CD4-positive, alpha-beta T cell treated with Interleukin-15 for 1 hour (primary cell): ENCODE measurements at regions not wholly inside any gene's neighbourhood (a gene's known extent, or its start where the extent isn't known, plus 50 kb on each side); places are given as distances from the start of the nearest gene placed in this dataset.
"Not testable (repeated sequence)": the region's sequence is repeated elsewhere in the genome, so short reads cannot be mapped to it uniquely, and the experiment has no call there.

Experiments
- DNase-seq: peaks from one replicate; pipeline ENCODE4 v3.0.0-alpha.2; 2020

DNA sequence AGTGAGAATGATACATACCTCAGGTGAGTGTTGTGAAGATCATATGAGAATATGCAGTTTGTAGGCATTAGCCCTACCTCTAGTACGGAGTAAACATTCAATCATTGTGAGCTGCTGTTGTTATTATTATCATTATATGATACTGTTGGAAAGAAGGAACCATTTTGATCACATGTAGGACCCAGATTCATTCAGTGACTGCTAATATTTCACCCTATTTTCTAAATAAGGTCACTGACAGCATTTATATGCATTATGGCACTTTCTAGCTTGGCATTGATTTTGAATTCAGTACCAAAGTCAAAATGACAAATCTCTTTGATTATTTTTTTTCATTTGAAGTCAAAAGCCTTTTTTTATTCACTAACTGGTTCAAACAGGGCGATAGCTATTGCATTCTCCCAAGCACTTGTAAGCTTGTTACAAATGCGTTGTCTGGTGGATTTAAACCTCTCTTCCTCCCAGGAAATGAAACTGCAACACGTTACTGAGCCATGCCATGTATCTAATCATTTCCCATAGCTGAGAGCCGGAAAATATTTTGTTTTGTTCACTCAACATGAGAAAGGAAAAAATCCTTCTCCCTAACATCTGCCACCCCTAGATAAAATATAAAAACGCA lies 320.8 kb upstream of the SGCD start:
- no peak for DNase-seq

DNA sequence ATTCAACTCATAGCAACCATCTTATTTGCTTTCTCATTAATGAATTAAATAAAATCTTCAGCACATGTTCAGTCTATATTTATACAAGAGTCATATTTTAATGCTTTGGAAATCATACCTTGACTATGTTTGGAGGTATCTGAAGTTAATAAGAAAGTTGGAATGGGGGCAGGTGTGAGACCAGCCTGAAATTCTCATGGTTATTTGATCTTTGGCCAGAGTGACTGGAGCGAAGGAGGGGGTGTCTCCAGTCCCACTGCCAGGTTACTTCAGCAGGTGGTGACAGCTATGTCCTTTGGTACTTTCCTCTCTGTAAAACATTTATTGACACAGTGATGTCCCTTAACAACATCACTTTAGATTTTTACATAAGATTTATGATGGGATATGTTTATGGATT lies 318.1 kb upstream of the SGCD start:
- DNase-seq: no peak

DNA sequence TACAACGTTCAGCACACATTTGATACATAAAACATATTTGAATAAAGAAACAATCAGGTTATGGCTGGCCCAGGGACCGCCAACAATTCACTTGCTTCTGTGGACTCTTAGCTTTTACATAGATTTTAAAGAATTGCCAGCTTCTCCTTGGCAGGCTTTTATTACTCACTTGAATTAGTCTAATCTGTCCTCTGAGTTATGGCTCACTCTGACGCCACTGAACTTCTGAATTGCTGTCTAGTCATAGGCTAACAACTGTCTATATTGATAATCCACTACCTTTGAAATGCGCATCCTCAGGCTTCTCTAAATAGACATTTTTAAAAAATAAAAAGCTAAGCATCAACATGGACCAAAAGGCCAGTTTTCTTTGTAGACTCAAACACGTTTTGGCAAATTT lies 317.4 kb upstream of the SGCD start:
- no peak for DNase-seq

DNA sequence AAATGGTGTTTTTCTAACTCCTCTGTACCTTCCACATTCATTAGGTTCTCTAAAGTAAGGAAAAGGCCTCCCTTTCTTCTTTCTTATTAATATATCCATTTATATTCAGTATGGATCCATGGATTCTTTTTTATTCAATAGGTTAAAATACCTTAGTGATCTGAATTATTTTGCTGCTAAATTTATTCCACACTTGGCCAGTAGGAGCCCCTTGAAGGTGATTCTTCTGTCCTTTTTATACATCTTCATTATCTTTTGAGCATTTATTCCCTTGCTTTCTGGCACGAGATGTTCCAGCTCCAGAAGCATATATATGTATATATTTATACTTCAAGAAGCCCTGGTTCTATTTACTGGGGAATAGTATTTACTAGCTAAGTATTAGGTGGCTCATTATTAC lies 311.8 kb upstream of the SGCD start:
- no peak for DNase-seq

DNA sequence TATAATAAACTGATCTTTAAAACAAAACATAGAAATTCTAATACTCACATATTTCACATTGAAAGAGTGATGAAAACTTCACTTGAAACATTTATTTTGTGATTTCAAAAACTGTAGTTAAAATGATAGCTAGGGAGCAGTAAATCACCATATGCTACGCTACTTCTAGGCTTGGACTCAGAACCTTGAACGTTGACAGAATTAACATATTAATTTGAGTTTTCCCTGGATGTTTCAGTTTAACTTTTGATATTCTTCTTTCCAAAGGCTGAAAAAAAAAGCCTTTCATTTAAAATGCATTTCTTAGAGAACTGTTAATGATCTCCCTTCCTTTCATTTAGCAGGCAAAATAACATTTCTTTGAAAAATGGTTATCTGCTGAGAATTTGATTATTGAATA lies 307.8 kb upstream of the SGCD start:
- DNase-seq: no peak

DNA sequence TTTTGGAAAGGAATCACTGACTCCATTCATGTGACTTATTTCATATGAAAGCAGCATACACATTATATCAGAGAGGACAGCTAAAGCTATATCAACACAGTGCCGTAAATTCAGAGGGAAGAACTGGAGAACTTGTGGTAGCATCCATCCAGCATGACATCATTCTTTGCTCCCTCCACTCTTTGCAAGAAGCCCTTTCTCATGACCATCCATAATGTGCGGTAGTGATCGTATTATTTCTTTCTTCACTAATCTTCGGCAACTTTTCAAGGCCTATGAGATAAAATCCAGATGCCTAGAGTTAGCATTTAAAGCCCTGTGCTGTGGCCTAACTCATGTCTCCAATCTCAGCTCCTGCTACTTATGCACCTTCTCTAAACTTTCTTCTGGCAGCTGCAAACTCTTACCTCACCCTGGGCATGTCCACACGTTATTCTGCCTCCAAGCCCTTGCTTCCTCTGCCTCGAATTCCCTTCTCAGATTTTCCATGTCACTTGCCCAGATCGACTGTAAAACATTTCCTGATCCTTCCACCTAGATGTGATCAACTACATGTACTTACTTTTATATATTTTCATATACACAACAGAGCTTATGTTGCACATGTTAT lies 307.3 kb upstream of the SGCD start:
- DNase-seq: no peak

DNA sequence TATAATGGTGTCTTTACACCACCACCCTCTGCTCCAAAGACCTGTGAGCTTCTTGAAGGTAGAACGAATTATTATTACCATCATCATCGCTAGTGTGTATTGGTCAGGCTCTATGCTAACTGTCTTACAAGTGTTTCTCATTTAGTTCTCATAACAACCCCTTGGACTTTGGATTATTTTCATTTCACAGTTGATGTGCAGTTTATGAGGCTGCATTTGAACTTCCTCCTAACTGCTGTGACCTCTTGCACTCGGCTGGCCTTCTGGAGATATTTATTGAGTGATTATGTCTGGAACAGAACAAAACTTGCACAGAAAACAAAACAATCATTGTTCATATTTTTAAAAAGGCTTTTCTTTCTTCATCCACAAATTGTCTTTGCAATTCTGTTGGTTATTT lies 306.3 kb upstream of the SGCD start:
- DNase-seq: no peak

DNA sequence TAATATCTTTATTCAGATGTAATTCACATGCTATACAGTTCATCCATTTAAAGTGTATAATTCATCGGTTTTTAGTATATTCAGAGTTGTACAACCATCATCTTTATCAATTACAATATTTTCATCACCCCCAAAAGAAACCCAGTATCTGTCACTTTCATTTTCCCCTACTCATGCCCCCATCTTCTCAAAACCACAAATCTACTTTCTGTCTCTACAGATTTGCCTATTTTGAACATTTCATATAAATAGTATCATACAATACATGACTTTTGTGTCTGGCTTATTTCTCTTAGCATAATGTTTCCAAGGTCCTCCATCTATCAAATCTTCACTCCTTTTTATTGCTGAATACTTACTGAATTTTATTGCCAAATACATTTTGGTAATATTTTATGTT lies 305.1 kb upstream of the SGCD start:
- DNase-seq: no peak

DNA sequence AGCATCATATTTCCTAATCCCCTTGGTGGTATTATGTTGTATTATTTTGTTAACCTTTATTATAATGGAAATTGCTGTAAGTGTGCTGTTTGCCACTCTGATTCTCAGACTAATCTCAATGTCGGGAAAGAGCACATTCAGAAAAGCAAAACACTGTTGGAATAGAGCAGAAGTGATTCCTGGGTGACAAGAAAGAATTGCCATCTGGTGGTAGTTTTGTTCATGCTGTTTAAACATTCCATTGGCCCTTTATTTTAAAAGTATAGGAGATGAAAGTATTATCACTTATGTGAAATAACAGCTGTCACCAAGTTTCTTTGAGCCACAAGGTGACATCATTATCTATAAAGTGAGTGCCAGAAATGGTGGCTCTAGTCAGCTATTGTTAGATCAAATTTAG lies 301.3 kb upstream of the SGCD start:
- DNase-seq: no peak

DNA sequence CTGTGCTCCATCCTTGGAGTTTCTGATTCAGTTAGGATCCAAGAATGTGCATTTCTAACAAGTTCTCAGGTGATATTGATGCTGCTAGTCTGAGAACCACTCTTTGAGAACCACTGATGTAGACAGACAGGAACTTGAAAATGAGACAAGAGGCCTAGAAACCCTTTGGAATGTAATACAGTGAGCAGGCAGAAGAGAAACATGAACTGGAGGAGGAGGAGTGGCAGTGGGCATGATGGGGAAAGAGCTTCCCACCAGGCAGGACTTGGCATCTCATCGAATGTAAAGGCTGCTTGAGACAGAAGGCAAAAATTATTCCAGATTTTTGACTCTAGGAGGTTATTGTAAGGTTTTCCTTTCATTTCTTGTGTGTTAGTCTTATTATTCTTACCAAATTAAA lies 295.8 kb upstream of the SGCD start:
- no peak for DNase-seq

DNA sequence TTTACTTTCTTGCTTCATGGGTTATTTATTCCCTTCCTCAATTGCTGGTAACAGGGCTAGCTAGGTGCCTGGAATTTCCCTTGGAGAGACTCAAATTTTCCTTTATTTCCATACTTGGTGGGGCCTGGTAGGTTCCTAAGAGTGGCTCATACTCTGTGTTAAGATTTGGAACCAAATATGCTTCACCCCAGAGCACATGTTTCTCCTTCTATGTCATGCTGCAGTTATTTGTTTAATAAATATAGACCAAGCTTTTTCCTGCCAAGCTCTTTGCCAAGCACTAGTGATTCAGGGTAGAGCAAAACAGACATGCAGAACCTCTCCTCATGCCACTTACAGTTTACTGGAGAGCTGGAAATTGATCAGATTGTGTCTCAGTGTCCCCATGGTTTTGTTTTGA lies 290.3 kb upstream of the SGCD start:
- DNase-seq: no peak

DNA sequence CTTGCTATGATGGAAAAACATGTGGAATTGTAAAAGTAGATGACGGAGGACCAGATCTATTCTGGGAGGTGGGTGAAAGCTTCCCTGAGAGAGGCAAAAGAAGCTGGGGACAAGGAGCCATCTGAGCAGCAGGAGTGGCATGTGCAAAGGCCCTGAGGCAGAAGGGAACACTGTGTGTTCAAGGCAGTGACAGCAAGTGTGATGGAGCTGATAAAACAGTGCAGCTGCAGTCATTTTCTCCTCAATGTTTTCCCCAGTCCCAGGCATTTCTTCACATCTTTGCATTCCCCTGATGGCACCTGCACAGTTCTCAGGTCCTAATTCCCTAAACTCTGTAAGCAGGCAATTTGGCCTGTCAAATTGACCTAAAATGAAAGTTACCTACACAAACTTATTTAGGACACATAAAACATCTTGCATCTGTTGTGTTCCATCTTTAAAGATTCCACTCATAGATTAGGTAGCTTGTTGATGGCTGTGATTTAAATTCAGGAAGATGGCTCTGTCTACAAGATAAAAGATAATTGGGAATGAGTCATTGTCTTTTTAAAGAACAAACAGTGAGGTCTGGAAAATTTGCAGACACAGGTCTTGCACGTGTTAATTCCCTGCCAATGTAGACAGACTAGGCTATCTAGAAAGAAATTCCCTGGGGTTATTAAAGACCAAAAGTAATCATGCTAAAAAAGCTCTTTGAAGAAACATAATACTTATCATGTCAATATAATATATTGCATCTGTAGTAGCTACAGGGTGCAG lies 289.6 kb upstream of the SGCD start:
- DNase-seq: no peak

DNA sequence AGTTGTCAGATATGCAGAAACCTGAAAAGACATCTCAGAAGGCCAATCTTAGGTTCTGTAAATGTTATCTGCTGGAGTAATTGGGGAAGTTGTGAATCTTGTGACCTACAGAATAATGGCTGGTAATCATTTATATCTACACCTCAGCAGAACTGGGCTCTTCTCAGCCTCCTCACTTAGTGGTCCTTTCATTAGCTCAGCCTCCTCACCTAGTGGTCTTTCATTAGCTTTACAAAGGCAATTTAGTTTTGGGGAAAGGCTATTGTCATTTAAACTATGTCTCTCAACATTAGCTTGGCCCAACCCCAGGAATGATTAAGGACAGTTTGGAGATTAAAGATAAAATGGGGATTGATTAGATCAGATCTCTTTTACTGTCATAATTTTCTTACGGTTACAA lies 284.2 kb upstream of the SGCD start:
- DNase-seq: no peak

DNA sequence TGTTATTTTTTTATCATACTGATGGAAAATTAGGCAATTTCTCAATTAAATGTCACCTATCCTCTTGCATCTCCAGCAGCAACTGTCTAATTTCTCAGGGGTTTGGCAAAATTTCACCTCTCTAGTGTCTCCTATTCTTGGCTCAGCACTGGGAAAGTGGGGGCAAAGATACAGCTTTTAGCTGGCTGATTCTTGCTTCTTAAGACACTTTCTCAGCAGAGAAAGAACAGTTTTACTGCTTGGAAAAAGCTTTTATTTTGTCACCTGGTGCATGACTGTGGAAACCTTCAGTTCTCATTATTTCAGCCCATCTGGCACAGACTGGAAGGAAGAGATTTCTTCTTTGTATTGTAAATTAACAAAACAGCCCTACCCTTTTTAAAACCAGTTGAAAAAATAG lies 283.6 kb upstream of the SGCD start:
- DNase-seq: no peak

DNA sequence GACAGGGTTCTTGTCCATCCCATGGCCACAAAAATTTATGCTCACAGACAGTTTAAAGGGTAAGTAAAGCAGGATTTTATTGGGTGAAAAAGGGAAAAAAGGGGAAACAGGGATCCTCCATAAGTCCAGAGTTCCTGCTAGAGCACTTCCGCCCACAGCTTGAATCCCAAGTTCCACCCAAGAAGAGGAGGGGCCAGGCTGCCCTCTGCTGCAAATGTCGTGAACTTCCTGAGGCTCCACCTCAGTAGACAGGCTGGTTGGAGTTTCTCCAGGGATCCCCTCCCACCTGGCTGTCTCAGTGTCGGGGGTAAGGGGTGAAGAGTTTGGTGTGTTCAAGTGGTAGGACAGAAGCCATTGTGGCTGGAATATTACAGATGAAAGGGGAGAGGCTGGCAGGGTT lies 275.0 kb upstream of the SGCD start:
- no peak for DNase-seq

DNA sequence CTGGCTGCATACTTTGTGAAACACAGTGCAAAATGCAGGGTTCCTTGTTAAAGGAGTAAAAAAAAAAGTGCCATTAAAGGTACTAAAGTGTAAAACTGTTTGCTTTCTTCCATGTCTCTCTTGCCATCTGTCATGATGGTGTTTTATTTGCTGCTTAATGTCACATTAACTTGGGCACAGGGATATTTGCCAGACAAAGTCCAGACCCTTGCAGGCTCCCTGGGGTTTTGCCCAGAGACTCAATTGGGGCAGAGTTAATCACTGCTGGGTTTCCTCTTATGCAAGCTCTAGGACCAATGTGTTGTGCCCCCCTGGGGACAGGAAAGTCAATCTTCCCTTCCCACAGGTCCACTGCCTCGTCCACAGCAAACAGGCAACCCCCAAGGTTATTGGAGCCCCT lies 274.3 kb upstream of the SGCD start:
- DNase-seq: no peak

DNA sequence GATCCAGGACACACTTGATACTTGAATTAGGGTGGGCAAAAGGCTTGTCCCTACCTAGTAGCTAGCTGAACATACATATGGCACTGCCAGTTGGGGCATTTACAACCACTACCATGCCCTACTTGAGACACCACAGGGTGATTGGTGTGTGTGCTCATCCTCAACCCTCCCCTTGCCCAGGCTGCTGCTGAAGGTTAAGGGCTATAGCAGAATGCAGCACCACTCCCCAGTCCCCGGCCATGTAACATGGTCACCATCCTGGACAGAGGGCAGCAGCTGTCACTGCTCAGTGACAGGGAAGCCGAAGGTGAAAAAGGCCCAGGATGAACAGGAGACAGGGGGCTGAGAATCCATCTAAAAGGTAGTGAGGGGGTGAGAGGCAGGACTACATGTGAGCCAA lies 273.9 kb upstream of the SGCD start:
- no peak for DNase-seq

DNA sequence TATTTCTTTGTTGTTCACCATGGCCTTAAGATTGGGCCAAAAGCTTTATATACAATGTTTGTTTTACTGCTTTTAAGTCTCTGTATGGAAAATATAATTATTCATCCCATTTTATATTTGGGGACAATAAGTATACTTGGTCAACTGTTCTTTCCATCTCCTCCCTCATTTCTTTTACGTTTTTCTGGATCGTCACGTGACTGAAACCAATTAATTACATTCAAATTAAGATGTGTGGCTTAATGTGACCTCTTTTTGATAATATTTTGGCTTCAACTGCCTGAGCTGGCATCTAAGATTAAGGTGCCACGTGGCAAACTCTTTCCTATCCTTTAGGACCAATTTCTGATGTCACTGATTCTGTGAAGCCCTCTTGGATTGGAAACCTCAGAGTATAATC lies 250.1 kb upstream of the SGCD start:
- no peak for DNase-seq

DNA sequence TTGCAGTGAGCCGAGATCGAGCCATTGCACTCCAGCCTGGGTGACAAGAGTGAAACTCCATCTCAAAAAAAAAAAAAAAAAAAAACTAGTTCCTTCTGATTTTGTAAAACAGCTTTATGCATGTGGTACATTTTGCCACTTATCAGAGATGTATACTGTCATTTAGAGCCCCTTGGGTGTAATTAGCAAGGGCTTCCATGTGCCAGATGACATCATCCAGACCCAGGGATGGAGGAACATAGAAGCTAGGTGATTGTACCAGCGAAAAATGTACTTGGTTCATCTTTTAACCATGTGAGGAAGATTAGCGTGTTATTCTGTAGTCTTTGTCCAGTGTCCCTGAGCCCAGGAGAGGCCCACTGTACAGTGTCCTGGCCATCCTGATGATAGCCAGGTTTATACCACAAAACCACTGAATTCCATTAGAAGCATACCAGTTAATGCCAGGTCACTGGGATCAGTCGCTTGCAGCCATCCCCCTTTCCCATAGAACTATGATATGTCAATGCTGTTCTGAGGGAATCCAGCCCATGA lies 239.3 kb upstream of the SGCD start:
- no peak for DNase-seq

DNA sequence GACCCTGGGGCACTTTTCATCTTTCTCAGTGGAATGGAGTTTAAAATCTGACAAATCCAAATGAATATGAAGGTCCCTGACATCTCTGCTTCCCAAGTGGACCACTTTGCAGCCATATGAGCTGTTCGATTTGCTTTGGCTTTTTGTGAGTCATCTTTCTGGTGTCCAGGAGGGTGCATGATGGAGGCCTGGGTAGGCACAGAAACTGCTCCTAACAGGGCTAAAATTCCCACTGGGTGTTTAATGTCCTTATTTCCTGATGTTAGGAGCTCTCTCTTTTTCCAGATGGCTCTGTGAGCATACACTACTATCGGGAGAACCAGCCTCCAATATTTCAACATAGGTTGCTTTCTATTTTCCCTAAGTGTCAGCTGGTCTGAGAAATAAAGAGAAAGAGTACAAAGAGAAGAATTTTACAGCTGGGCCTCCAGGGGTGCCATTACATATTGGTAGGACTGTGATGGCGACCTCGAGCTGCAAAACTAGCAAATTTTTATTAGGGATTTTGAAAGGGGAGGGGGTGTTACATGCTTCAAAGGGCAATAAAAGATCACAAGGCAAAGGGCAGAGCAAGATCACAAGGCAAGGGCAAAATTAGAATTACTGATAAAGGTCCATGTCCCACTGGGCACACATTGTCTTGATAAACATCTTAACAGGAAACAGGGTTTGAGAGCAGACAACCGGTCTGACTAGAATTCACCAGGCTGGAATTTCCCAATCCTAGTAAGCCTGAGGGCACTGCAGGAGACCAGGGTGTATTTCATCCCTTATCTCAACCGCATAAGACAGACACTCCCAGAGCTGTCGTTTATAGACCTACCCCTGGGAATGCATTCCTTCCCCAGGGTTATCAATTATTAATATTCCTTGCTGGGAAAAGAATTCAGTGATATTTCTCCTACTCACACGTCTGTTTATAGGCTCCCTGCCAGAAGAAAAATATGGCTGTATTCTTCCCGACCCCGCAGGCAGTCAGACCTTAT lies 236.7 kb upstream of the SGCD start:
- DNase-seq: not testable (repeated sequence)

DNA sequence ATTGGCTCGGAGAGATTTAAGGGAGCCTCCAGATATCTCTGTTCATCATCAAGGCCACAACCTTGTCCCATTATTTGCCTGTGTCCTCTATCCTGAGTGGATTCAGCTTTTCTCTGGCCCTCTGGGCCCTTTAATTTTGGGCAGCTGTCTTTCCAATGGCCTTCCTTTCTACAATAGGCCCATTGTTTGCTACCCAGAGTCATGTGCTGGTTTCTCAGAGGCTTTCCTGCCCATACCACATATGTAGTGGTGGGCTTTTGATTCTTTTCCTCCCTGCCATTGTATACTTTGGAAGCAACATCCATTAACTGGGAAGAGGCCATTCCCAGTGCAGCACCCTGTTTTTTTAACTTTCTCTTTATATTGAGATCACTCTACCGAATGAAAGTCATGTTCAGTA lies 233.9 kb upstream of the SGCD start:
- no peak for DNase-seq

DNA sequence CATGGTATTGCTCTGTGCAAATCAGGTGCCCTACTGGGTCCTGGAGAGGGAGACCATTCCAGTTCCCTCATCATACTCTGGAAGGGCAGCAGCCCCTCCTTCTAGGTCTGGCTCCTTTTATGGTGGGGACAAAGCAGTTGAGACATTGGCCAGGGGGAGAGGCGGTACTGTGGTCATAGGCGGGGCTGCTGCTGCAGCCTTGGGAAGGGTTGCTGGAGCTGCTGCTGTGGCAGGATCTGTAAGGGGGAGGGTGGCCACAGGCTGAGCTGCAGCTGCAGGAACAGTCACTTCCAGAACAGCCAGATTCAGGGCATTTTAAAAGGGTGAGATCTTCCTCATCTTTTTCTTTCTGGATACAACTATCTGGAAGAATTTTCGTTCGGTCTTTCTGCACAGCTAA lies 233.0 kb upstream of the SGCD start:
- DNase-seq: no peak

DNA sequence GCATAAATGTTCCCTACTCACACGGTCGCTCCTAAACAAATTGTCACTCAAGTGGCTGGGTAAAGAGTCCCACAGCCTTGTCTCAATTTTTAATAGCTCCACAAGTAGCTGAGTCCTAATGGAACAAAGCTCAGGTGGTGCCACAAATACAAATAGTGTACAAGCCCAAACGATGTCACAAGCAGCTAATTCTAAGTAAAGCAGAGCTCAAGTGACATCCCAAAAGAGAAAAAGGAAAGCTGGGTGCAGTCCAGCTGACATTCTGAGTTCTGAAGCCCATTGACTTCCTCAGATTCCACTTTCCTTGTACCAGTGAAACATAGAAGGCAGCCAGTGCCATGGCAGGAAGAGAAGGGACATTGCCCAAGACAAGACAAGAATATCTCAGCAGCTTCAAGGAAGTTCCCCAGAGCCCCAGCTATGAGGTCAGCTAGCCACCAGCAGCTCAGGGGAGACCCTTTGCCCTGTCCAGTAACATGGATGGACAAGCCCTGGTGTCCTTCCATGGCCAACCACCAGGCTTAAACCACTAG lies 231.2 kb upstream of the SGCD start:
- no peak for DNase-seq
